ENCODE measurements at regions not wholly inside any gene's neighbourhood (a gene's known extent, or its start where the extent isn't known, plus 50 kb on each side); places are given as distances from the start of the nearest gene placed in this dataset.

GRCh38 chr2:51290725-51291124 lies 258.8 kb upstream of the NRXN1 start:
- no peak for TF ChIP-seq EZH2 (IDR thresholded peaks at IDR 0.05; ENCODE audit: borderline replicate concordance, low read depth, low read length, poor library complexity, severe bottlenecking)
- TF ChIP-seq CTCF (conservative IDR thresholded peaks at IDR 0.05; ENCODE audit: low read depth, low read length) = no peak
